A549 (cell line): ENCODE measurements at regions not wholly inside any gene's neighbourhood (a gene's known extent, or its start where the extent isn't known, plus 50 kb on each side); places are given as distances from the start of the nearest gene placed in this dataset.
A peak's percentile ranks its signal among the peaks of the same experiment; 100 is the strongest.

Experiments used
- ATAC-seq, 2 experiments: fragments of 200-7000 bp in 1 of 2; fragments of >200 bp in 1 of 2; cut with Nextera tagmentation in 1 of 2; cut with Tn5 transposase in 1 of 2; 3 replicates each; pipeline versions ENCODE4 v1.8.0 to v1.9.1; 2018 to 2020; ENCODE audit warnings: mild to moderate bottlenecking in 1 of 2, moderate library complexity in 1 of 2
- CTCF ChIA-PET: fragments of 300-600 bp; sonication (Branson Sonifier 250); formaldehyde crosslinking; extraction: SDS; loops from one replicate; lab custom pipeline; 2021; ENCODE audit warnings: antibody characterized with exemption, inconsistent platforms; lab: Yijun Ruan, JAX
- POLR2A ChIA-PET: fragments of 350-600 bp; formaldehyde crosslinking; extraction: SDS; loops from one replicate; lab custom pipeline; 2021; ENCODE audit warnings: antibody characterized with exemption, inconsistent platforms; lab: Yijun Ruan, JAX
- DNase-seq, 2 experiments: peaks; one replicate each; pipeline versions ENCODE4 v3.0.0 to v3.0.0-alpha.2; 2011 to 2016; ENCODE audit warnings: low read depth in 1 of 2, low spot score in 1 of 2
- FAIRE-seq: peaks from 2 replicates; lab custom pipeline; 2011; peaks lifted over from hg19 to GRCh38; lab: Jason Lieb, UNC
- H3K27ac ChIP-seq, 2 experiments: fragments of >200 bp; sonication (Bioruptor Twin); formaldehyde crosslinking; 3 replicates each; pipeline ENCODE4 v1.5.1; 2016 to 2017
- H3K4me1 ChIP-seq: fragments of >200 bp; sonication (Bioruptor Twin); formaldehyde crosslinking; 3 replicates; pipeline ENCODE4 v1.6.1; 2016
- H3K4me2 ChIP-seq: fragments of >200 bp; sonication (Bioruptor Twin); formaldehyde crosslinking; 3 replicates; pipeline ENCODE4 v1.6.1; 2016
- H3K4me3 ChIP-seq: fragments of >200 bp; sonication (Bioruptor Twin); formaldehyde crosslinking; 3 replicates; pipeline ENCODE4 v1.5.1; 2016
- H3K9me3 ChIP-seq: fragments of >200 bp; sonication (Bioruptor Twin); formaldehyde crosslinking; 3 replicates; pipeline ENCODE4 v1.6.1; 2016
- CBX2 ChIP-seq: fragments of 200-600 bp; sonication (generic); IDR thresholded peaks from 2 replicates; pipeline ENCODE4 v1.6.1; 2016; ENCODE audit warnings: low read depth, mild to moderate bottlenecking, borderline replicate concordance
- CBX8 ChIP-seq: fragments of 200-600 bp; sonication (generic); IDR thresholded peaks from 2 replicates; pipeline ENCODE4 v1.6.1; 2016
- ELK1 ChIP-seq: fragments of 150-350 bp; IDR thresholded peaks from 2 replicates; pipeline ENCODE4 v1.6.1; 2014; ENCODE audit warnings: low read depth, mild to moderate bottlenecking, low read length
- EP300 ChIP-seq, 2 experiments: fragments of >200 bp; sonication (Bioruptor Twin); formaldehyde crosslinking; IDR thresholded peaks; 2 replicates in 1 of 2; 3 replicates in 1 of 2; pipeline ENCODE4 v1.6.1; 2016 to 2017
- FOSB ChIP-seq: fragments of 250-450 bp; sonication (Bioruptor Pico); IDR thresholded peaks from 2 replicates; pipeline ENCODE4 v1.5.0; 2020; ENCODE audit warnings: mild to moderate bottlenecking, moderate library complexity
- FOXS1 ChIP-seq: fragments of 250-450 bp; sonication (Bioruptor Pico); IDR thresholded peaks from 2 replicates; pipeline ENCODE4 v1.5.0; 2020; ENCODE audit warnings: mild to moderate bottlenecking, moderate library complexity
- HDAC2 ChIP-seq: fragments of 200-600 bp; sonication (generic); IDR thresholded peaks from 2 replicates; pipeline ENCODE4 v1.6.1; 2016
- HES2 ChIP-seq: fragments of >200 bp; sonication (Bioruptor Twin); formaldehyde crosslinking; IDR thresholded peaks from 2 replicates; pipeline ENCODE4 v1.6.1; 2016
- HOXA7 ChIP-seq: fragments of 250-450 bp; sonication (Bioruptor Pico); IDR thresholded peaks from 2 replicates; pipeline ENCODE4 v1.5.0; 2020; ENCODE audit warnings: mild to moderate bottlenecking, moderate library complexity
- KDM5A ChIP-seq: fragments of 200-600 bp; sonication (generic); IDR thresholded peaks from 2 replicates; pipeline ENCODE4 v1.6.1; 2016; ENCODE audit warnings: antibody characterized with exemption, mild to moderate bottlenecking
- MAFK ChIP-seq: fragments of 450-650 bp; IDR thresholded peaks from 2 replicates; pipeline ENCODE4 v1.6.1; 2014; ENCODE audit not compliant: partially characterized antibody
- MAZ ChIP-seq: fragments of 150-350 bp; IDR thresholded peaks from 2 replicates; pipeline ENCODE4 v1.6.1; 2014; ENCODE audit warnings: antibody characterized with exemption, low read depth, low read length, borderline replicate concordance
- PHF8 ChIP-seq: fragments of 200-600 bp; sonication (generic); IDR thresholded peaks from 2 replicates; pipeline ENCODE4 v1.6.1; 2016; ENCODE audit warnings: low read depth, mild to moderate bottlenecking, antibody characterized with exemption, moderate library complexity, borderline replicate concordance
- POLR2A ChIP-seq: IDR thresholded peaks from 2 replicates; pipeline ENCODE4 v1.6.1; 2012; ENCODE audit warnings: mild to moderate bottlenecking, low read length
- POLR2AphosphoS2 ChIP-seq: conservative IDR thresholded peaks from 2 replicates; pipeline ENCODE4 v1.6.1; 2012; ENCODE audit warnings: low read length, improper control_type of control experiment, inconsistent platforms
- RAD21 ChIP-seq, 2 experiments: fragments of >200 bp in 1 of 2; sonication (Bioruptor Twin) in 1 of 2; formaldehyde crosslinking in 1 of 2; IDR thresholded peaks in 1 of 2; conservative IDR thresholded peaks in 1 of 2; 2 replicates in 1 of 2; 3 replicates in 1 of 2; pipeline ENCODE4 v1.6.1; 2012 to 2018; ENCODE audit warnings: inconsistent platforms in 1 of 2
- REST ChIP-seq: fragments of 200-600 bp; sonication (generic); IDR thresholded peaks from 2 replicates; pipeline ENCODE4 v1.6.1; 2016; ENCODE audit warnings: antibody characterized with exemption, mild to moderate bottlenecking, moderate library complexity
- WGBS: methylation state at CpG from one replicate; pipeline ENCODE4 v1.1.6; 2017; ENCODE audit errors: missing lambda C conversion rate; 5-methylcytosine and 5-hydroxymethylcytosine counted together

GRCh38 chr14:98633380-98633779 lies 638.6 kb downstream of the BCL11B start (continued):
- TF ChIP-seq ELK1: no peak
- no peak for TF ChIP-seq RAD21 (conservative IDR thresholded peaks at IDR 0.05 in 1 of 2, IDR thresholded peaks at IDR 0.05 in 1 of 2)
- TF ChIP-seq CBX2: no peak
- TF ChIP-seq POLR2AphosphoS2: no peak

GRCh38 chr14:98634043-98634820 lies 637.8 kb downstream of the BCL11B start:
- Histone ChIP-seq H3K4me3 (no peak overlapping the region), H3K27ac (no peak overlapping the region), H3K4me2 (no peak overlapping the region), H3K9me3 (no peaks in the 10 kb centered on the region), H3K4me1 (no peaks in the 10 kb centered on the region)
- DNase-seq (no peak), ATAC-seq (no peak), FAIRE-seq (no peak)
- WGBS: 7% methylated on average over 5 of the region's 6 CpGs
- CTCF ChIA-PET: no interaction called here
- POLR2A ChIA-PET: no interaction called here
- TF ChIP-seq HES2 (no peak), MAFK (peak; percentile 40), HDAC2 (no peak)

- DNase-seq (no peak), FAIRE-seq (no peak), ATAC-seq (no peak)
- TF ChIP-seq REST (no peak), MAFK (peak; percentile 11)
- Histone ChIP-seq H3K9me3 (no peaks in the 10 kb centered on the region), H3K4me3 (no peak overlapping the region), H3K4me1 (no peaks in the 10 kb centered on the region), H3K4me2 (no peak overlapping the region), H3K27ac (no peak overlapping the region)
- WGBS: 14% methylated on average over 3 of the region's 3 CpGs
- ChIA-PET CTCF (interaction anchor here (0.6 kb wide), 1 partner anchor 65 kb away, joined by 4 read pairs; no protein-coding TSS in a partner anchor), POLR2A (no interaction called here)
Measured at GRCh38 chr14:98638366-98638765, 633.6 kb downstream of the BCL11B start.

- CTCF ChIA-PET: no interaction called here
- H3K27ac ChIP-seq: no peak overlapping the region
- 29% methylated on average over 5 of the region's 5 CpGs for WGBS
Measured at GRCh38 chr14:98647754-98648153, 624.2 kb downstream of the BCL11B start.

More at GRCh38 chr14:98647754-98648153, 624.2 kb downstream of the BCL11B start:
- H3K4me1 ChIP-seq: no peaks in the 10 kb centered on the region
- H3K9me3 ChIP-seq: peaks cover 4% of the 10 kb centered on the region; the same call in 1 of the 3 replicates
- POLR2A ChIA-PET: no interaction called here
- no peak overlapping the region for H3K4me2 ChIP-seq
- TF ChIP-seq RAD21 (conservative IDR thresholded peaks at IDR 0.05 in 1 of 2, IDR thresholded peaks at IDR 0.05 in 1 of 2): no peak
- no peak for TF ChIP-seq POLR2A
- no peak for TF ChIP-seq CBX8
- TF ChIP-seq FOSB (CRISPR knock-in tag): no peak
- no peak for TF ChIP-seq MAZ
- no peak for TF ChIP-seq POLR2AphosphoS2
- no peak for TF ChIP-seq PHF8
- no peak for TF ChIP-seq HOXA7
- TF ChIP-seq CBX2: no peak
- TF ChIP-seq KDM5A: no peak
- no peak for TF ChIP-seq FOXS1 (CRISPR knock-in tag)
- no peak for TF ChIP-seq EP300 (IDR thresholded peaks at IDR 0.05)
- no peak for ATAC-seq
- FAIRE-seq: no peak
- H3K4me3 ChIP-seq: no peak overlapping the region
- no peak for DNase-seq
